B cell (primary cell): ENCODE measurements at regions not wholly inside any gene's neighbourhood (a gene's known extent, or its start where the extent isn't known, plus 50 kb on each side); places are given as distances from the start of the nearest gene placed in this dataset.

Source experiments
- EZH2 ChIP-seq: IDR thresholded peaks from 2 replicates; pipeline ENCODE4 v1.6.1; 2012; ENCODE audit warnings: borderline replicate concordance, low read depth, mild to moderate bottlenecking, moderate library complexity, low read length; ENCODE audit not compliant: insufficient read depth, poor library complexity, severe bottlenecking
- TF ChIP-seq, protein P1 (sequence below): fragments of 200-600 bp; IDR thresholded peaks from one replicate; pipeline ENCODE4 v1.8.0; 2022; ENCODE audit warnings: antibody characterized with exemption, mild to moderate bottlenecking

DNA sequence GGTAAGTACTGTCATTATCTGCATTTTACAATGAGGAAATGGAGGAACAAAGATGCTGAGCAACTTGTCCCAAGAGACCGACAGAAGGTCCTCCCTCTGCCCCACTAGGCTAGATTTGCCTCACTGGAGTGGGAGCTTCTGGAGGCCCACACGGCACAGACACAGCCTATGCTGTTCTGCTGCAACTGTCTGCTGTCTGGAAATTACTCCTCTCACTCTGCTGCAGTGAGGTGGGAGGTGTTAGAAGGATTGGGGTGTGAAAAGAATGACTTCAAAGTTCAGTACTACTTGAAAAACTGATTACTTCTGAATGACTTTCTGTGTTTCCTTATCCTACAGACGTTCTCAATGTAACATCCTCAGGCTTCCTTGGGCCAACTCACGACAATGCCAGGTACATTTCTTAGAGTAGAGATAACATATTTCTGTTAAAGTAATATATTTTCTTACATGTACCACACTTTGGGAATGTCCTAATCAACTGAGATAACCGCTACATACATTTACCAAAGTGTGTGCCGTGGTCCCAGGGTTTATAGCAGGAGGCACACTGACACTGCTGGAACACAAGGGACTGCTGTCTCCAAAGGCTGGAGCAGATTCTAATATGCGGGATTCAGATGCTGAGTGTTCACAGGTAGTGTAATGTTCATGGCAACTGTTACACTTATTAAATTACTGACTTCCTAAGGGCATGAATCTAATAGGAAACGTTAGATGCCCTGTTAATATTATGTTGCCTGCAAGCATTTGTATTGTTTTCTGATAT, 53.5 kb upstream of the WASF3 start:
- TF ChIP-seq, protein P1, sequence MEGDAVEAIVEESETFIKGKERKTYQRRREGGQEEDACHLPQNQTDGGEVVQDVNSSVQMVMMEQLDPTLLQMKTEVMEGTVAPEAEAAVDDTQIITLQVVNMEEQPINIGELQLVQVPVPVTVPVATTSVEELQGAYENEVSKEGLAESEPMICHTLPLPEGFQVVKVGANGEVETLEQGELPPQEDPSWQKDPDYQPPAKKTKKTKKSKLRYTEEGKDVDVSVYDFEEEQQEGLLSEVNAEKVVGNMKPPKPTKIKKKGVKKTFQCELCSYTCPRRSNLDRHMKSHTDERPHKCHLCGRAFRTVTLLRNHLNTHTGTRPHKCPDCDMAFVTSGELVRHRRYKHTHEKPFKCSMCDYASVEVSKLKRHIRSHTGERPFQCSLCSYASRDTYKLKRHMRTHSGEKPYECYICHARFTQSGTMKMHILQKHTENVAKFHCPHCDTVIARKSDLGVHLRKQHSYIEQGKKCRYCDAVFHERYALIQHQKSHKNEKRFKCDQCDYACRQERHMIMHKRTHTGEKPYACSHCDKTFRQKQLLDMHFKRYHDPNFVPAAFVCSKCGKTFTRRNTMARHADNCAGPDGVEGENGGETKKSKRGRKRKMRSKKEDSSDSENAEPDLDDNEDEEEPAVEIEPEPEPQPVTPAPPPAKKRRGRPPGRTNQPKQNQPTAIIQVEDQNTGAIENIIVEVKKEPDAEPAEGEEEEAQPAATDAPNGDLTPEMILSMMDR, result no peak
- no peak for TF ChIP-seq EZH2
